Psoas muscle (tissue), 7 donors: ENCODE measurements at regions not wholly inside any gene's neighbourhood (a gene's known extent, or its start where the extent isn't known, plus 50 kb on each side); places are given as distances from the start of the nearest gene placed in this dataset.

Source experiments
- ATAC-seq, 4 donors: fragments of 200-7000 bp; cut with Tn5 transposase; one replicate each; pipeline ENCODE4 v1.9.1; 2020; ENCODE audit warnings: moderate library complexity in 3 of 4, mild to moderate bottlenecking in 2 of 4
- DNase-seq, 2 donors: peaks; one replicate each; pipeline ENCODE4 v3.0.0-alpha.2; 2020
- H3K27ac ChIP-seq: fragments of 200-600 bp; one replicate; pipeline ENCODE4 v1.8.0; 2022
- H3K27me3 ChIP-seq, 3 donors: fragments of 200-600 bp in 1 of 3; one replicate each; pipeline versions ENCODE4 v1.6.1 to v1.8.0; 2013 to 2022; ENCODE audit warnings: low read length in 2 of 3, mild to moderate bottlenecking in 2 of 3, moderate library complexity in 1 of 3; ENCODE audit not compliant: insufficient read depth in 3 of 3
- H3K36me3 ChIP-seq, 2 donors: fragments of 200-600 bp in 1 of 2; one replicate each; pipeline versions ENCODE4 v1.6.1 to v1.8.0; 2013 to 2022; ENCODE audit warnings: low read depth in 1 of 2, mild to moderate bottlenecking in 1 of 2, moderate library complexity in 1 of 2; ENCODE audit not compliant: insufficient read depth in 1 of 2
- H3K4me1 ChIP-seq: fragments of 200-600 bp; one replicate; pipeline ENCODE4 v1.8.0; 2022
- H3K4me3 ChIP-seq: fragments of 200-600 bp; one replicate; pipeline ENCODE4 v1.8.0; 2022; ENCODE audit warnings: mild to moderate bottlenecking
- H3K9me3 ChIP-seq: fragments of 200-600 bp; one replicate; pipeline ENCODE4 v1.8.0; 2022
- WGBS, 3 donors: extraction: QIAGEN DNeasy Blood & Tissue Kit; methylation state at CpG; one replicate each; pipeline versions ENCODE4 v1.1.6 to v1.1.7; 2013; 5-methylcytosine and 5-hydroxymethylcytosine counted together
- intact Hi-C, 2 donors: fragments of 100-400 bp; cut with DNase I; formaldehyde crosslinking; loops; one replicate each; pipeline versions ENCODE4 v1.11.0 to v1.14.2; 2022
- TF ChIP-seq, protein P1 (sequence below): fragments of 200-600 bp; IDR thresholded peaks from one replicate; pipeline ENCODE4 v1.8.0; 2022; ENCODE audit warnings: antibody characterized with exemption
- donor health status: healthy with polysubstance abuse.
- donor health status: DM: no; HTN: no; CAD: no; lungs with moderate emphysema.
- donor health status: Bipolar disorder and iron deficiency.
- donor health status: healthy.
- donor health status: DM: yes; HTN: yes; CAD: no.
- donor health status: DM: no; HTN: no; CAD: no.
- donor health status: DM: yes; HTN: yes; CAD: no.

GRCh38 chr2:198376677-198377076 lies 572.3 kb downstream of the PLCL1 start:
- 76 to 86% (median 78%) methylated on average over 5 of the region's 5 CpGs for WGBS, 3 donors
- H3K9me3 ChIP-seq: no peaks in the 10 kb centered on the region
- no peak for ATAC-seq
- intact Hi-C loops: no loop called here
- no peak overlapping the region for H3K27ac ChIP-seq
- DNase-seq: no peak
- no peaks in the 10 kb centered on the region for H3K27me3 ChIP-seq
- no peak overlapping the region for H3K4me3 ChIP-seq
- H3K4me1 ChIP-seq: no peaks in the 10 kb centered on the region
- H3K36me3 ChIP-seq: no peaks in the 10 kb centered on the region
- TF ChIP-seq, protein P1, sequence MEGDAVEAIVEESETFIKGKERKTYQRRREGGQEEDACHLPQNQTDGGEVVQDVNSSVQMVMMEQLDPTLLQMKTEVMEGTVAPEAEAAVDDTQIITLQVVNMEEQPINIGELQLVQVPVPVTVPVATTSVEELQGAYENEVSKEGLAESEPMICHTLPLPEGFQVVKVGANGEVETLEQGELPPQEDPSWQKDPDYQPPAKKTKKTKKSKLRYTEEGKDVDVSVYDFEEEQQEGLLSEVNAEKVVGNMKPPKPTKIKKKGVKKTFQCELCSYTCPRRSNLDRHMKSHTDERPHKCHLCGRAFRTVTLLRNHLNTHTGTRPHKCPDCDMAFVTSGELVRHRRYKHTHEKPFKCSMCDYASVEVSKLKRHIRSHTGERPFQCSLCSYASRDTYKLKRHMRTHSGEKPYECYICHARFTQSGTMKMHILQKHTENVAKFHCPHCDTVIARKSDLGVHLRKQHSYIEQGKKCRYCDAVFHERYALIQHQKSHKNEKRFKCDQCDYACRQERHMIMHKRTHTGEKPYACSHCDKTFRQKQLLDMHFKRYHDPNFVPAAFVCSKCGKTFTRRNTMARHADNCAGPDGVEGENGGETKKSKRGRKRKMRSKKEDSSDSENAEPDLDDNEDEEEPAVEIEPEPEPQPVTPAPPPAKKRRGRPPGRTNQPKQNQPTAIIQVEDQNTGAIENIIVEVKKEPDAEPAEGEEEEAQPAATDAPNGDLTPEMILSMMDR: no peak

DNA sequence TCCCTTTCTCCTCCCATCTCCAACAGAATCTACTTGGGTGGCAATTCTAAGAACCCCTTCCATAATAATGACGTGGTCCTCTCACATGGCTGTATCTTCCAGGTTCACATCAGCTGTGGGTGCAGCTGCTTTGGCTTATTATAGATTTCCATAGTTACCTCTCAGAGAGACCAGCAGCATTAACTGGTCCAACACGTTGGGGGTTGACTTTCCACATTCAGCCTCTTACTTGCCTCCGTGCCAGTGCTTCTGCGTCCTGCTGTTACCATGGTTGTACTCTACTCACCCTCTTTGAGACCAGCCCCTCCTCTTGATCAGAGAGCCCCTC lies 570.7 kb downstream of the PLCL1 start:
- DNase-seq (no peak), ATAC-seq (no peak)
- H3K36me3 ChIP-seq: no peaks in the 10 kb centered on the region
- H3K9me3 ChIP-seq: no peaks in the 10 kb centered on the region
- H3K4me1 ChIP-seq: no peaks in the 10 kb centered on the region
- no peak overlapping the region for H3K4me3 ChIP-seq
- intact Hi-C loops: no loop called here
- no peak overlapping the region for H3K27ac ChIP-seq
- TF ChIP-seq, protein P1: no peak
- WGBS, 3 donors: 17 to 33% (median 24%) methylated on average over 4 of the region's 4 CpGs
- no peaks in the 10 kb centered on the region for H3K27me3 ChIP-seq

- TF ChIP-seq, protein P1: peak; percentile 47
- H3K27ac ChIP-seq: no peak overlapping the region
- H3K4me1 ChIP-seq: no peaks in the 10 kb centered on the region
- intact Hi-C loops: no loop called here
- H3K4me3 ChIP-seq: no peak overlapping the region
- no peaks in the 10 kb centered on the region for H3K27me3 ChIP-seq
- DNase-seq (no peak), ATAC-seq (no peak)
- 27 to 38% (median 35%) methylated on average over 3 of the region's 3 CpGs for WGBS, 3 donors
- H3K36me3 ChIP-seq: no peaks in the 10 kb centered on the region
- H3K9me3 ChIP-seq: no peaks in the 10 kb centered on the region
Observed at GRCh38 chr2:198374375-198375082, 570.1 kb downstream of the PLCL1 start.

DNA sequence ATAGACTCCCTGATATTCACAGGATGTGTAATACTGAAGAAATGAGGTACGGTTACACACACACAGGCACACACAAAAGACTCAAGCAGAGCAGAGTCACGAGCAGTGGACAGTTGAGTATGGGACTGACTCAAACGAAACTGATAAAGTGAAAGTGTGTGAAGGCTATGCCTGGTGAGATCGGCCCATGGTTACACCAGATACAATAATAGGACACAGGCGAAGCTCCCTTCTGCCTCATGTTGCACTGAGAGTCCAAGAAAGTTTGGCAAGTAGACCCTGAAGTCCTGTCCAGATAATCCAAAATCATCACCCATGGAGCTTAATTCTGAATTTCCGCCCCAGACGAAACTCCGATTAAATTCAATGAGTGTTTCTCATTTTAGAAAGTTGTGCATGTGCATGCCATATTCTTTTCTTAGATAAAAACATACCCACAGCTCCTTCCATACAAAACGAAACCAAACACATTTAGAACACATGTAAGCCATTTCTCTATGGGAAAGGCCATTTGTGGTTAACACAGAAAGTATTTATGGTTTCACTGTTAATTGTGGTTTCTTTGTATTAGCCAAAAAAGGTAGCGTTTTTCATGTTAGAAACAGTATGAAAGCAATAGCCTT lies 567.6 kb downstream of the PLCL1 start:
- no peaks in the 10 kb centered on the region for H3K4me1 ChIP-seq
- no peaks in the 10 kb centered on the region for H3K9me3 ChIP-seq
- intact Hi-C loops: no loop called here
- peak in 3 of 4 donors; percentile 38 to 47 (median 44) for ATAC-seq
- H3K36me3 ChIP-seq: no peaks in the 10 kb centered on the region
- 36 to 59% (median 41%) methylated on average over 10 of the region's 10 CpGs for whole genome bisulfite sequencing, 3 donors
- no peak for DNase-seq
- TF ChIP-seq, protein P1: no peak
- no peak overlapping the region for H3K27ac ChIP-seq
- peak overlapping the region; percentile 51 for H3K4me3 ChIP-seq
- no peaks in the 10 kb centered on the region for H3K27me3 ChIP-seq
